OCI-LY7 (cell line): ENCODE measurements at regions not wholly inside any gene's neighbourhood (a gene's known extent, or its start where the extent isn't known, plus 50 kb on each side); places are given as distances from the start of the nearest gene placed in this dataset.

Experiments
- EZH2phosphoT487 ChIP-seq: fragments of 200-600 bp; sonication (generic); IDR thresholded peaks from 2 replicates; pipeline ENCODE4 v1.6.1; 2018; ENCODE audit warnings: low read depth, borderline replicate concordance, mild to moderate bottlenecking, mixed run types, antibody characterized with exemption, low read length, moderate library complexity, mixed read lengths
- TF ChIP-seq, protein P1 (sequence below): fragments of 200-600 bp; sonication (generic); conservative IDR thresholded peaks from 2 replicates; pipeline ENCODE4 v1.5.1; 2014; ENCODE audit warnings: mild to moderate bottlenecking, antibody characterized with exemption, low read length, moderate library complexity, mixed read lengths

DNA sequence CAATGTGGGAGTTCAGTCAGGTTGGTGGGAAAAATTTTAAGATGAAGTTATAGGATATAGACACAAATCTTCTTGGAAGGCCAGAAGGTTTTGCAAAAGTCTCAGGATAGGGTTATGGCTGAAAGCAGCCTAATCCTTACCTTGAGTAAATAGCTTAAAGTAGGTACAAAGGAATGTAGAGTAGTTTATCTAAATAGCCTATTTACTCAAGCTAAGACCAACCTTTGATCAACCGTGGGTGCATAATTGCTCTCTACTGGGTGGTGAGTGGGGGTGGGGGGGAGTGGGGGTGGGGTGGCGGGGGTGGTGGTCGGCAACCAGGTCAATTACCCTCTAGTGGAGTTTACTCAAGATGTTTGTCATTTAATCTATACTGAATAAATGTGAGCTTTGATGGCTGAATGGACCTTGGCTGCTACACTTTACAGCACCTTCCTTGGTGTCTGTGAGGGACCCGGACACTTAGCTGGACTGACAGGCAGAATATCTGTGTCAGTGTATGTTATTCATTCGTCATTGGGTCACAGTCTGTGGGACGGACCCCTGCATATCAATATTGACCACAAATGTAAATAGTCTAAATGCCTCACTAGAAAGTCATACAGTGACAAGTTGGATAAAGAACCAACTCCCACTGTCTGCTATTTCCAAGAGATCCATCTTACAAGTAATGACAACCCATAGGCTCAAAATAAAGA lies 545.7 kb upstream of the PABPC4L start:
- TF ChIP-seq, protein P1, sequence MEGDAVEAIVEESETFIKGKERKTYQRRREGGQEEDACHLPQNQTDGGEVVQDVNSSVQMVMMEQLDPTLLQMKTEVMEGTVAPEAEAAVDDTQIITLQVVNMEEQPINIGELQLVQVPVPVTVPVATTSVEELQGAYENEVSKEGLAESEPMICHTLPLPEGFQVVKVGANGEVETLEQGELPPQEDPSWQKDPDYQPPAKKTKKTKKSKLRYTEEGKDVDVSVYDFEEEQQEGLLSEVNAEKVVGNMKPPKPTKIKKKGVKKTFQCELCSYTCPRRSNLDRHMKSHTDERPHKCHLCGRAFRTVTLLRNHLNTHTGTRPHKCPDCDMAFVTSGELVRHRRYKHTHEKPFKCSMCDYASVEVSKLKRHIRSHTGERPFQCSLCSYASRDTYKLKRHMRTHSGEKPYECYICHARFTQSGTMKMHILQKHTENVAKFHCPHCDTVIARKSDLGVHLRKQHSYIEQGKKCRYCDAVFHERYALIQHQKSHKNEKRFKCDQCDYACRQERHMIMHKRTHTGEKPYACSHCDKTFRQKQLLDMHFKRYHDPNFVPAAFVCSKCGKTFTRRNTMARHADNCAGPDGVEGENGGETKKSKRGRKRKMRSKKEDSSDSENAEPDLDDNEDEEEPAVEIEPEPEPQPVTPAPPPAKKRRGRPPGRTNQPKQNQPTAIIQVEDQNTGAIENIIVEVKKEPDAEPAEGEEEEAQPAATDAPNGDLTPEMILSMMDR = no peak
- no peak for TF ChIP-seq EZH2phosphoT487
